ENCODE measurements at regions not wholly inside any gene's neighbourhood (a gene's known extent, or its start where the extent isn't known, plus 50 kb on each side); places are given as distances from the start of the nearest gene placed in this dataset.

- no peak for TF ChIP-seq CTCF (IDR thresholded peaks at IDR 0.05)
- intact Hi-C loops (cut with DNase I, micrococcal nuclease): no loop called here
- DNase-seq: no peak
Measured at GRCh38 chr10:130357226-130357625, 221.0 kb downstream of the GLRX3 start.

GRCh38 chr10:130357951-130358350 lies 221.8 kb downstream of the GLRX3 start:
- intact Hi-C loops (cut with DNase I, micrococcal nuclease): no loop called here
- no peak for TF ChIP-seq CTCF (IDR thresholded peaks at IDR 0.05)
- H3K4me1 ChIP-seq (ENCODE audit: low read depth): no peaks in the 10 kb centered on the region
- H3K4me3 ChIP-seq: no peak overlapping the region
- no peaks in the 10 kb centered on the region for H3K9me3 ChIP-seq
- no peaks in the 10 kb centered on the region for H3K36me3 ChIP-seq (ENCODE audit: low read depth)
- no peak for DNase-seq
- ATAC-seq: no peak

More at GRCh38 chr10:130357226-130357625, 221.0 kb downstream of the GLRX3 start:
- H3K4me3 ChIP-seq: no peak overlapping the region
- ATAC-seq: no peak
- no peaks in the 10 kb centered on the region for H3K36me3 ChIP-seq (ENCODE audit: low read depth)
- H3K9me3 ChIP-seq: no peaks in the 10 kb centered on the region
- H3K4me1 ChIP-seq (ENCODE audit: low read depth): no peaks in the 10 kb centered on the region

DNA sequence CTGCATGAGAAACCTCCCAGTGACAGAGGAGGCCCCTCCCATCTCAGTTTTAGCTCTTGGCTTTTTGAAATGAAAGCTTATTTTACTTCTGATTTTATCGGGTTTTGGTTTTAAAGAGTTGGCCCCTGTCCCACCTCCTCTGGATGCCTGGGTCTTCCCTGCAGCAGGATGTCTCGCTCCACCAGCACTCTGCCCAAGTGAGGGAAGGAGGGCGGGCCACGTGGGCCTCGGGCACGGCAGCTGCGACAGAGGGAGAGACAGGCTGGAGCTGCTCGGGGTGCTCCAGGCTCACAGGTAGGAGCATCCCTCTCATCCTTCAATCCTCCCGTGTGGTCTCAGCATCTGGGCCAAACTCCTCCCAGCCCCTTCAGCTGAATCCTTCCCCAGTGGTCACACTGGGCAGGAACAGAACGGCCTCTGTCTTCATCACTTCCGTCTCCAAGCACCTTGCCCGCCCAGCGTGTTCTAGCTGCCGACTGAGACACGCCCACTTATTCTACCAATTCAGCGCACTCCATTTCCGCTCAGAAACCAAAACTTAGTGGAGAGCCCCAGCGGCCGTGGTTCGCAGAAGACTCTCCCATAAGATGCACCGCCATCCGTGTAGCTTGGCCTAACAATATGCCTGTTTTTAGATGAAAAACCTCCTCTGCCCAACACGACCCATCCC lies 222.9 kb downstream of the GLRX3 start:
- no peak for DNase-seq
- ATAC-seq: no peak

GRCh38 chr10:130359711-130360110 lies 223.5 kb downstream of the GLRX3 start:
- ATAC-seq (no peak), DNase-seq (no peak)
- no peak for TF ChIP-seq CTCF (IDR thresholded peaks at IDR 0.05)
- Histone ChIP-seq H3K36me3 (ENCODE audit: low read depth) (no peaks in the 10 kb centered on the region), H3K4me3 (no peak overlapping the region), H3K9me3 (no peaks in the 10 kb centered on the region), H3K4me1 (ENCODE audit: low read depth) (no peaks in the 10 kb centered on the region)
- intact Hi-C loops (cut with DNase I, micrococcal nuclease): no loop called here

More for the DNA sequence above, 222.9 kb downstream of the GLRX3 start:
- Histone ChIP-seq H3K4me1 (ENCODE audit: low read depth) (no peaks in the 10 kb centered on the region), H3K36me3 (ENCODE audit: low read depth) (no peaks in the 10 kb centered on the region), H3K9me3 (no peaks in the 10 kb centered on the region), H3K4me3 (no peak overlapping the region)
- intact Hi-C loops (cut with DNase I, micrococcal nuclease): no loop called here
- no peak for TF ChIP-seq CTCF (IDR thresholded peaks at IDR 0.05)

GRCh38 chr10:130360826-130361311 lies 224.7 kb downstream of the GLRX3 start:
- H3K36me3 ChIP-seq (ENCODE audit: low read depth): no peaks in the 10 kb centered on the region
- ATAC-seq (no peak), DNase-seq (no peak)
- TF ChIP-seq CTCF (IDR thresholded peaks at IDR 0.05): no peak
- no peaks in the 10 kb centered on the region for H3K4me1 ChIP-seq (ENCODE audit: low read depth)
- intact Hi-C loops (cut with DNase I, micrococcal nuclease): no loop called here
- H3K4me3 ChIP-seq: no peak overlapping the region
- no peaks in the 10 kb centered on the region for H3K9me3 ChIP-seq
